Inferior parietal cortex (tissue), 1 donor: ENCODE measurements at regions not wholly inside any gene's neighbourhood (a gene's known extent, or its start where the extent isn't known, plus 50 kb on each side); places are given as distances from the start of the nearest gene placed in this dataset.

Experiments used
- DNase-seq: peaks from one replicate; pipeline ENCODE4 v3.0.0-alpha.2; 2016; ENCODE audit errors: extremely low spot score

- no peak for DNase-seq
Observed at GRCh38 chrX:142149919-142150318, 55.2 kb downstream of the MAGEC2 start.

DNA sequence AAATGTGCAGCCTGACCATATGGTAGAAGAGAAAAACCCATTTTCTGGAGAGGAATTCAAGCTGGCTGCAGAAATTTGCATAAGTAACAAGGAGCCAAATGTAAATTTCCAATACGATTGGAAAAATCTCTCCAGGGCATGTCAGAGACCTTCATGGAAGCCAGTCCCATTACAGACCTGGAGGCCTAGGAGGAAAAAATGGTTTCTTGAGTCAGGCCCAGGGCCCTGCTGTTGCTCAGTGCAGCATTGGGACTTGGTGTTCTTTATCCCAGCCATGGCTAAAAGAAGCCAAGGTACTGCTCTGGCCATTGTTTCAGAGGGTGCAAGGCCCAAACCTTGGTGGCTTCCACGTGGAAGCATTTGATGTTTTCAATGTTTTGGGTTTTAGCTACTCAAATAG is 70.6 kb downstream of the MAGEC2 start:
- no peak for DNase-seq

- DNase-seq = no peak
Observed at GRCh38 chrX:142096253-142096652, 108.8 kb downstream of the MAGEC2 start.

DNA sequence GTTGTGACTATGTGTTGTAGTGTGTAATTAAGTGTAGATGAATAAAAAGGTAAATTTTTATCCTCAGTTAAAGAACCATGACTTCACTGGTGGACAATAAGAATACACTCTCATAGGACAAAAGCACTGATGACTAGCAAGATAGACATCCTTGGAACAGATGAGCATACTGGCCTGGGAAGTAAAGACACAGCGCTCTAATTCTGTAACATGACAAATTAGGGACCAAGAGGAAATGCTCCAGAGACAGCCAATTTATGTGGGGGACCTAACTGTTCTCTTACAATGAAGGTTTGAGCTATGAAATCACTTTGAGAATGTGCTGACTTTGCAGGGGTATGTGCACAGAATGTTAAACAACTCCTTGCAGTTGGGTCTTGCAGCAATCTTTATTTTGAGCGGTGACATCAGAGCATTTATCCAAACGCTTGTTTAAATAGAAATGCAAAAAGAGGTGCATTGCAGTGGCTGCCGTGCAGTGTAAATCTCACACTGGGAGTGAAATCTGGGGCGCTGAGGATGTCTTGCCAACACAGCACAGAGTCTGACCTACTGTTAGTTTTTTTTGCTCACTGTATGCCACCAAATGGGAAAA is 109.3 kb downstream of the MAGEC2 start:
- no peak for DNase-seq

- peak; percentile 8 for DNase-seq
Observed at GRCh38 chrX:142089193-142089592, 115.9 kb downstream of the MAGEC2 start.

GRCh38 chrX:142084611-142085010 is 120.5 kb downstream of the MAGEC2 start:
- no peak for DNase-seq

DNA sequence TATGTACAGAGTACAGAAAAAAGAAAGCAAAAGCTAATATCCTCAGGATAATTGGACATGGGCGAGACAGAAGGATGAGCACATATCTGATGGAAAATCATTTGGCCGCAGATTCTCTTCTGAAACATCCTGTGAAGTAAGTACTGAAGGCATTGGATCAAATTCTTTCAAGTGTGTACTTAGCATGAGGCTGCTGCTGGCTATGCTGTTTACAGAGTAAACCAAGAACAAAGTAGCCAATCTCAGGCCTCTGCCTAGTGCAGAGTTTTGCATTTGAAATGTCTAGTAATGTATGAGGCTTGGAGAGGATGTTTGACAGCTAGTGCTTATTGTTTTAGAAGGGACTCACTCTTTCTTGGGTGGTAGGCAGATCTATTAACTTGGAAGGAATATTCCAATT is 128.5 kb downstream of the MAGEC2 start:
- DNase-seq = no peak

- no peak for DNase-seq
Observed at GRCh38 chrX:142068365-142068764, 136.7 kb downstream of the MAGEC2 start.

GRCh38 chrX:142060191-142060590 is 144.9 kb downstream of the MAGEC2 start:
- DNase-seq = no peak

GRCh38 chrX:142054094-142054493 is 150.4 kb downstream of the MAGEC1 start:
- no peak for DNase-seq

- DNase-seq = no peak
Observed at GRCh38 chrX:142052238-142052637, 148.5 kb downstream of the MAGEC1 start.

DNA sequence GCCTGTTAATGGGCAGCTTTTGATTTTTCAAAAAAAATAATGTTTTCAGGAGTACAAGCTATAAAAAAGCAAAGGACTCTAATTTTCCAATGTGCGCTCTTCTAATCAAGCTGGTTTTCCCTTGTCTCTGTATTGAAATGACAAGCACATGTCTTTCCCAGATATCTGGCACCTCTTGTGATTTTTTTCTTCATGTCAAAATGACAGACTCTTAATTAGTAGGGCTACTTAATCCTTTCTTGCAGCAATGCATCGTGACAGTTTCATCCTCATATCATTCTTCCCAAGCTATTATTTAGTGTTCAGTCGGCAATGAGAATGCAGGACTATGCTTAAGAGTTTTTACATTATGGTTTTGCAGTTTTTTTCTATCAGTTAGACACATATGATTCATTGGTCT is 139.5 kb downstream of the MAGEC1 start:
- no peak for DNase-seq

DNA sequence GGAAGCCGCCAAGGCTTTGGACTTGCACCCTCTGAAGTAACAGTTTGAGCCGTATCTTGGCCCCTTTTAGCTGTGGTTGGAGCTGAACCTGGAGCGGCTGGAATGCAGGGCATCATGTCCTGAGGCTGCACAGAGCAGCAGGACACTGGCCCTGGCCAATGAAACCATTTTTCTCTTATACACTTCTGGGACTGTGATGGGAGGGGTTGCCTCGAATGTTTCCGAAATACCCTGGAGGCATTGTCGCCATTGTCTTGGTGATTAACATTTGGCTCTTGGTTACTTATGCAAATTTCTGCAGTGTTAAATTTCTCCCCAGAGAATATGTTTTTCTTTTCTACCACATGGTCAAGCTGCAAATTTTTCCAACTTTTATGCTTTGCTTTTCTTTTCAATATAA is 137.2 kb downstream of the MAGEC1 start:
- DNase-seq = no peak

DNA sequence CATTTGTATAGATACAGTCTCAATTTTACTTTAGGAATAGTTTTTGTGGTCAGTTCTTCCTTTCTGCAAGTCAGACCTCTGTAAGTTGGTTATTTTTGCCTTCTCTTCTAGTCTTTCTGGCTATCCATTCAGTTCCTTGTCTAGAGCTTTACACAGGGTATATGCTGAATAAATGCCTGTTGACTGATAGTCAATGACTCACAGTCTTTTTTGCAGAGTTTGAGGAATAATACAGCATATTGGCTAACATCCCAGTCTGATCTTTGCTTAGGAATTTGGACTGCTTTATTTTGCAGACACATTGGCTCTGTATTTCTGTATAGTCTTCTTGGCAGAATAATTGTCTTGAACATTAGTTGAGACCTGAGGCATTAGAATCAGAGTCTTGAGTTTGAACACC is 132.4 kb downstream of the MAGEC1 start:
- DNase-seq = no peak

- no peak for DNase-seq
Observed at GRCh38 chrX:142005532-142005931, 101.8 kb downstream of the MAGEC1 start.

DNA sequence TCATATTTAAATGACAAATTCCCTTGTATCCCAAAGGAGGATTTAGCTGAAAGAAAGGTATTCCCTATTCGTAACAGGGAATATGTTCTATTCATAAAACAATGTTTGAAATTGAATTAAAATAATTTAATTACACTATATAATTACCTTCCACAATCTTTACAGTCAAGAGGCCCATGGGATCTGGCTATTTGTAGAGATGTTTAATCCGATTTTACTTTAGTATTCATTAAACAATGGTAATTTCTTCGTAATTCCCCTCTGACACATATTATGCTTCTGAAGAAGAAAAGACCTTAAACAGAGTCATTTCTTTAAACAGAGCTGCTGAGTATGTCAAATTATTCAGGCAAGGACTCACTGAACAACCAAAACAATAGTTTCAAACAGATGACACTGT is 98.8 kb downstream of the MAGEC1 start:
- no peak for DNase-seq

GRCh38 chrX:142001934-142002333 is 98.2 kb downstream of the MAGEC1 start:
- DNase-seq = no peak

DNA sequence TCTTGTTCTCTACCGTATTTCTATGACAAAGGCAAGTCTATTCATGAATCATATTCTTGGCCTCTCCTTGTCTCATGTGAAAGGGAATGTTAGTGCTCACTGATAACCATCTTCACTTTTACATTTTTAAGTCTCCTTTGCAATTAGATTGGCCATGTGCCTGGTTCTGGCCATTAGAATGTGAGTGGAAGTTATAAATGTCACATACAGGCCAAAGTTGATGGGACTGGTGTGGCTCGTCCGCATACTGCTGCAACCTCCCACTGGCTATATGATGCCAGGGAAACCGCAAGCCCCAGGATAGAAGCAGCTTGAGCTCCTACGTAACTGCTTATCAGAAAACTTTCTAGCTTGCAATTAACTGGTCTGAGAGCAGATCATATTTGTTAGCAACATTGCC is 86.1 kb downstream of the MAGEC1 start:
- DNase-seq = no peak

GRCh38 chrX:141989134-141989533 is 85.4 kb downstream of the MAGEC1 start:
- no peak for DNase-seq

GRCh38 chrX:141982296-141982695 is 78.6 kb downstream of the MAGEC1 start:
- DNase-seq = no peak

- DNase-seq = no peak
Observed at GRCh38 chrX:141975839-141976238, 72.1 kb downstream of the MAGEC1 start.

- DNase-seq = peak; percentile 41
Observed at GRCh38 chrX:141969706-141970105, 66.0 kb downstream of the MAGEC1 start.

- DNase-seq = no peak
Observed at GRCh38 chrX:141960578-141960977, 56.9 kb downstream of the MAGEC1 start.
